ENCODE measurements at regions not wholly inside any gene's neighbourhood (a gene's known extent, or its start where the extent isn't known, plus 50 kb on each side); places are given as distances from the start of the nearest gene placed in this dataset.

- Mint-ChIP-seq H3K27me3 (ENCODE audit: low read depth in 3 of 3) (no peaks in the 10 kb centered on the region), H3K4me1 (no peaks in the 10 kb centered on the region), H3K36me3 (no peaks in the 10 kb centered on the region), H3K27ac (no peak overlapping the region), H3K9me3 (peaks cover 0 to 8% (median 0%) of the 10 kb centered on the region in 7 donors), H3K4me3 (no peak overlapping the region)
- Histone ChIP-seq H3K9ac (ENCODE audit: insufficient read depth, low read length, poor library complexity, severe bottlenecking) (no peak overlapping the region), H3K4me1 (ENCODE audit: control insufficient read depth in 1 of 2, insufficient read depth in 2 of 2, low read length in 2 of 2) (no peaks in the 10 kb centered on the region), H4K20me1 (ENCODE audit: insufficient read depth, low read length) (no peaks in the 10 kb centered on the region), H3K79me2 (ENCODE audit: insufficient read depth, low read length) (no peaks in the 10 kb centered on the region), H3K4me2 (replicated peaks; ENCODE audit: extremely low read depth, low read length, poor library complexity, severe bottlenecking) (no peak overlapping the region), H3K27ac (ENCODE audit: low read depth in 1 of 2, low read length in 2 of 2) (no peak overlapping the region), H3K4me3 (replicated peaks in 1 of 3; ENCODE audit: low read depth in 2 of 3, low read length in 3 of 3) (no peak overlapping the region), H3K36me3 (replicated peaks in 1 of 2; ENCODE audit: control insufficient read depth in 1 of 2, insufficient read depth in 2 of 2, low read length in 2 of 2) (no peaks in the 10 kb centered on the region), H2AFZ (ENCODE audit: insufficient read depth, low read depth, low read length, poor library complexity, severe bottlenecking) (no peak overlapping the region), H3K27me3 (ENCODE audit: control insufficient read depth in 2 of 2, insufficient read depth in 2 of 2, low read length in 2 of 2) (no peaks in the 10 kb centered on the region), H3K9me3 (replicated peaks in 1 of 2; ENCODE audit: control insufficient read depth in 1 of 2, insufficient read depth in 1 of 2, low read length in 2 of 2) (no peaks in the 10 kb centered on the region)
- intact Hi-C loops (cut with micrococcal nuclease), result no loop called here
- no peak for DNase-seq
- TF ChIP-seq, protein P1, sequence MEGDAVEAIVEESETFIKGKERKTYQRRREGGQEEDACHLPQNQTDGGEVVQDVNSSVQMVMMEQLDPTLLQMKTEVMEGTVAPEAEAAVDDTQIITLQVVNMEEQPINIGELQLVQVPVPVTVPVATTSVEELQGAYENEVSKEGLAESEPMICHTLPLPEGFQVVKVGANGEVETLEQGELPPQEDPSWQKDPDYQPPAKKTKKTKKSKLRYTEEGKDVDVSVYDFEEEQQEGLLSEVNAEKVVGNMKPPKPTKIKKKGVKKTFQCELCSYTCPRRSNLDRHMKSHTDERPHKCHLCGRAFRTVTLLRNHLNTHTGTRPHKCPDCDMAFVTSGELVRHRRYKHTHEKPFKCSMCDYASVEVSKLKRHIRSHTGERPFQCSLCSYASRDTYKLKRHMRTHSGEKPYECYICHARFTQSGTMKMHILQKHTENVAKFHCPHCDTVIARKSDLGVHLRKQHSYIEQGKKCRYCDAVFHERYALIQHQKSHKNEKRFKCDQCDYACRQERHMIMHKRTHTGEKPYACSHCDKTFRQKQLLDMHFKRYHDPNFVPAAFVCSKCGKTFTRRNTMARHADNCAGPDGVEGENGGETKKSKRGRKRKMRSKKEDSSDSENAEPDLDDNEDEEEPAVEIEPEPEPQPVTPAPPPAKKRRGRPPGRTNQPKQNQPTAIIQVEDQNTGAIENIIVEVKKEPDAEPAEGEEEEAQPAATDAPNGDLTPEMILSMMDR (IDR thresholded peaks at IDR 0.05), result no peak
- WGBS (ENCODE audit: insufficient coverage), result no CpG with 5 or more reads among the region's 3 CpGs
Observed at GRCh38 chr2:212727751-212728150, 189.1 kb upstream of the ERBB4 start.

- no peak for DNase-seq
- TF ChIP-seq, protein P1 (IDR thresholded peaks at IDR 0.05), result no peak
- no peak overlapping the region for H2AFZ ChIP-seq (ENCODE audit: insufficient read depth, low read depth, low read length, poor library complexity, severe bottlenecking)
- no peaks in the 10 kb centered on the region for H3K36me3 Mint-ChIP-seq
- H3K27ac ChIP-seq (ENCODE audit: low read depth in 1 of 2, low read length in 2 of 2), result no peak overlapping the region
- no peaks in the 10 kb centered on the region for H3K27me3 ChIP-seq (ENCODE audit: control insufficient read depth in 2 of 2, insufficient read depth in 2 of 2, low read length in 2 of 2)
- intact Hi-C loops (cut with micrococcal nuclease), result no loop called here
- H3K9me3 ChIP-seq (replicated peaks in 1 of 2; ENCODE audit: control insufficient read depth in 1 of 2, insufficient read depth in 1 of 2, low read length in 2 of 2), result peaks cover 4 to 6% of the 10 kb centered on the region in 2 donors
- no peaks in the 10 kb centered on the region for H3K27me3 Mint-ChIP-seq (ENCODE audit: low read depth in 3 of 3)
- H3K4me2 ChIP-seq (replicated peaks; ENCODE audit: extremely low read depth, low read length, poor library complexity, severe bottlenecking), result no peak overlapping the region
- no peak overlapping the region for H3K4me3 ChIP-seq (replicated peaks in 1 of 3; ENCODE audit: low read depth in 2 of 3, low read length in 3 of 3)
- no peaks in the 10 kb centered on the region for H3K79me2 ChIP-seq (ENCODE audit: insufficient read depth, low read length)
- H3K4me3 Mint-ChIP-seq, result no peak overlapping the region
- peaks cover 0 to 9% (median 2%) of the 10 kb centered on the region in 7 donors for H3K9me3 Mint-ChIP-seq
- no peaks in the 10 kb centered on the region for H4K20me1 ChIP-seq (ENCODE audit: insufficient read depth, low read length)
- no CpG with 5 or more reads among the region's 2 CpGs for WGBS (ENCODE audit: insufficient coverage)
- H3K36me3 ChIP-seq (replicated peaks in 1 of 2; ENCODE audit: control insufficient read depth in 1 of 2, insufficient read depth in 2 of 2, low read length in 2 of 2), result no peaks in the 10 kb centered on the region
- H3K27ac Mint-ChIP-seq, result no peak overlapping the region
- no peak overlapping the region for H3K9ac ChIP-seq (ENCODE audit: insufficient read depth, low read length, poor library complexity, severe bottlenecking)
- H3K4me1 Mint-ChIP-seq, result no peaks in the 10 kb centered on the region
- H3K4me1 ChIP-seq (ENCODE audit: control insufficient read depth in 1 of 2, insufficient read depth in 2 of 2, low read length in 2 of 2), result no peaks in the 10 kb centered on the region
Observed at GRCh38 chr2:212726403-212726802, 187.8 kb upstream of the ERBB4 start.
